OCI-LY7 (cell line): ENCODE measurements at regions not wholly inside any gene's neighbourhood (a gene's known extent, or its start where the extent isn't known, plus 50 kb on each side); places are given as distances from the start of the nearest gene placed in this dataset.

Experiments used
- EZH2phosphoT487 ChIP-seq: fragments of 200-600 bp; sonication (generic); IDR thresholded peaks from 2 replicates; pipeline ENCODE4 v1.6.1; 2018; ENCODE audit warnings: low read depth, borderline replicate concordance, mild to moderate bottlenecking, mixed run types, antibody characterized with exemption, low read length, moderate library complexity, mixed read lengths
- TF ChIP-seq, protein P1 (sequence below): fragments of 200-600 bp; sonication (generic); conservative IDR thresholded peaks from 2 replicates; pipeline ENCODE4 v1.5.1; 2014; ENCODE audit warnings: mild to moderate bottlenecking, antibody characterized with exemption, low read length, moderate library complexity, mixed read lengths

DNA sequence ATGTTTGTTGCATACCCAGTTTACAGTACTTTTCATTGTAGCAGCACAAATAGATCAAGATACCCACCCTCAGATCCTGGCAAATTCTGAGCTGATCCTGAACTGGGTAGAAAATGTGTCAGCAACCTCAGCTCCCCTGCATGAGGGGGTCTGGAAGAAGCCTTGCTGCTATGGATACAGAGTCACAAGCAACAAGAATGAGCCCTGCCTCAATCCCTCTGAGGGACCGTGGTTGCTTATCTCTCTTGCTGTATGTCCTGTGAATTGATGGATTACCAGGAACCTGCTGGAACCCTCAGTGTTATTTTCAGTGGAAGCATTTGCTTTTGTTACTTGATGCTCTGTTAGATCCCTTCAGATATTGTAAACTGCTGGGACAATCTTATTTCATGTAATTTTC is 331.0 kb downstream of the STIM2 start:
- TF ChIP-seq, protein P1, sequence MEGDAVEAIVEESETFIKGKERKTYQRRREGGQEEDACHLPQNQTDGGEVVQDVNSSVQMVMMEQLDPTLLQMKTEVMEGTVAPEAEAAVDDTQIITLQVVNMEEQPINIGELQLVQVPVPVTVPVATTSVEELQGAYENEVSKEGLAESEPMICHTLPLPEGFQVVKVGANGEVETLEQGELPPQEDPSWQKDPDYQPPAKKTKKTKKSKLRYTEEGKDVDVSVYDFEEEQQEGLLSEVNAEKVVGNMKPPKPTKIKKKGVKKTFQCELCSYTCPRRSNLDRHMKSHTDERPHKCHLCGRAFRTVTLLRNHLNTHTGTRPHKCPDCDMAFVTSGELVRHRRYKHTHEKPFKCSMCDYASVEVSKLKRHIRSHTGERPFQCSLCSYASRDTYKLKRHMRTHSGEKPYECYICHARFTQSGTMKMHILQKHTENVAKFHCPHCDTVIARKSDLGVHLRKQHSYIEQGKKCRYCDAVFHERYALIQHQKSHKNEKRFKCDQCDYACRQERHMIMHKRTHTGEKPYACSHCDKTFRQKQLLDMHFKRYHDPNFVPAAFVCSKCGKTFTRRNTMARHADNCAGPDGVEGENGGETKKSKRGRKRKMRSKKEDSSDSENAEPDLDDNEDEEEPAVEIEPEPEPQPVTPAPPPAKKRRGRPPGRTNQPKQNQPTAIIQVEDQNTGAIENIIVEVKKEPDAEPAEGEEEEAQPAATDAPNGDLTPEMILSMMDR: no peak
- no peak for TF ChIP-seq EZH2phosphoT487
